Mesodermal cell (in vitro differentiated cells): ENCODE measurements at regions not wholly inside any gene's neighbourhood (a gene's known extent, or its start where the extent isn't known, plus 50 kb on each side); places are given as distances from the start of the nearest gene placed in this dataset.

Experiments used
- H3K27ac ChIP-seq: 2 replicates; pipeline ENCODE4 v1.7.0; 2013; ENCODE audit warnings: mild to moderate bottlenecking, low read depth, low read length, moderate library complexity; ENCODE audit not compliant: severe bottlenecking
- H3K36me3 ChIP-seq: 2 replicates; pipeline ENCODE4 v1.7.1; 2013; ENCODE audit warnings: mild to moderate bottlenecking, low read length, moderate library complexity; ENCODE audit not compliant: control insufficient read depth, insufficient read depth
- H3K4me1 ChIP-seq: one replicate; pipeline ENCODE4 v1.7.1; 2013; ENCODE audit warnings: mild to moderate bottlenecking, low read length; ENCODE audit not compliant: insufficient read depth, control insufficient read depth, poor library complexity, severe bottlenecking
- H3K4me3 ChIP-seq: 2 replicates; pipeline ENCODE4 v1.7.0; 2013; ENCODE audit warnings: low read length, control low read depth, mild to moderate bottlenecking; ENCODE audit not compliant: insufficient read depth, poor library complexity, severe bottlenecking; ENCODE audit errors: extremely low read depth
- H3K9me3 ChIP-seq: 2 replicates; pipeline ENCODE4 v1.7.1; 2013; ENCODE audit warnings: mild to moderate bottlenecking, low read length, moderate library complexity; ENCODE audit not compliant: control insufficient read depth
- WGBS, 2 experiments: methylation state at CpG; one replicate each; pipeline ENCODE4 v1.1.5; 2013; ENCODE audit warnings: missing lambda C conversion rate in 2 of 2; ENCODE audit not compliant: insufficient coverage in 2 of 2; 5-methylcytosine and 5-hydroxymethylcytosine counted together

GRCh38 chr13:86710896-86711295, 911.7 kb upstream of the SLITRK6 start:
- no peaks in the 10 kb centered on the region for H3K4me1 ChIP-seq

DNA sequence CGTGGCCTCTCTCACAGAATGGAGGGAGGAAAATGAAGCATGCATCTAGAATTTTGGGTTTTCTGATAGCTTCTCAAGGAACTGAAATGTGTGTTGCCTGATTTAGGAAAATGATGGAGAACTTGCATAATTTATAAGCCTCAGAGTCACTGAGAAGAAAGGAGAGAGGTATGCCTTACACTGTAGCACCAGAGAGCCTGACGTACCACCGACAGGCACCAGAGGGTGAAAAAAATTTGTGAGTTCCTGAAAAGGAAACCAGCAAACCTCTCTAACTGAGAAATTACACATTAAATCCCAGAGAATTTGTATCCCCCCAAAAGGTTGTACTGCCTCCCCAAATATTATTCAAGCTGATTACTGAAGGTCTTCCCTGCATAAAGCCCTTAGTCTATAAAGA, 915.3 kb upstream of the SLITRK6 start:
- H3K4me3 ChIP-seq = no peak overlapping the region
- no peak overlapping the region for H3K27ac ChIP-seq
- H3K9me3 ChIP-seq = no peaks in the 10 kb centered on the region
- 80 to 100% methylated on average over 1 to 2 of the region's 3 CpGs for WGBS, 2 experiments
- no peaks in the 10 kb centered on the region for H3K36me3 ChIP-seq
- no peaks in the 10 kb centered on the region for H3K4me1 ChIP-seq

More at GRCh38 chr13:86710896-86711295, 911.7 kb upstream of the SLITRK6 start:
- H3K4me3 ChIP-seq = no peak overlapping the region
- no peaks in the 10 kb centered on the region for H3K36me3 ChIP-seq
- 60 to 85% methylated on average over 3 of the region's 5 CpGs for WGBS, 2 experiments
- H3K27ac ChIP-seq = no peak overlapping the region
- no peaks in the 10 kb centered on the region for H3K9me3 ChIP-seq

DNA sequence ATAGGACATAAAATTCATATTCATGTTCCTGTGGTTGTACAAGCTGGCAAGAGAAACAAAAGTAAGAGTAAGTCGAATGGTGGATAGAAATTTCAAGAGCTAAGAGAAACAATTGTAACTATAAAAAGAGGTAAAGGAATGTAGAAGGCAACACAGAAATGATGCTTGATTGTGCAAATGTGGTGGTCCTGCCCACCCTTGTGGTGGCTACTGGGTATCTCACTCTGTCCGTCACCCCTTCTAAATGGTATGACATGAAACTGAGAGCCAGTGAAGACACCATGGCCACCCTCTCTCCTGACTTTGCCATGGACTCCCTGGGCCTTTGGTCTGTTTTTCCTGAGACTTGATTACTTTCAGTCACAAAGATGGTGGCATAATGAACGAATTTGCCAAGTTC, 925.9 kb upstream of the SLITRK6 start:
- no peaks in the 10 kb centered on the region for H3K9me3 ChIP-seq
- H3K4me3 ChIP-seq = no peak overlapping the region
- 54 to 63% methylated on average over 2 to 3 of the region's 3 CpGs for WGBS, 2 experiments
- H3K36me3 ChIP-seq = no peaks in the 10 kb centered on the region
- no peaks in the 10 kb centered on the region for H3K4me1 ChIP-seq
- no peak overlapping the region for H3K27ac ChIP-seq

DNA sequence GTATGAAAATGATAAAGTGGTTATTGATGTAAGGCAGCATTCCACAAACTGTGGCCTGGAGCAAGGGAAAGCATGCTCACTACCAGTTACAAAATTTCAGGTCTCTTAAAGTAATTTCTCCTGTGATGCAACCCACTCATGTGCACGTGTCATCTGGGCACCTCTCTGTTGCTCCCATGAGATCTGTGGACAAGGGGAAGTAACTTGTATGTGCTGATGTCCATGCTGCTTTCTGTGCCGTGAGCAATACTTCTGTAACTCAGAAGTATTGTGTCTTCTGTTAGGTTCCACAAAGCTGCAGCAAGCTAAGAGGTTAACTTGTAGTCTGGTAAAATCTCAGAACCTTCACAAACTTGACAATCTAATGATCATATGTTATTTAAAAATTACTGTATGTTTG, 930.0 kb upstream of the SLITRK6 start:
- no peak overlapping the region for H3K4me3 ChIP-seq
- H3K4me1 ChIP-seq = no peaks in the 10 kb centered on the region
- no peaks in the 10 kb centered on the region for H3K9me3 ChIP-seq
- no peak overlapping the region for H3K27ac ChIP-seq
- WGBS, 2 experiments = 71 to 88% methylated on average over 1 of the region's 2 CpGs
- H3K36me3 ChIP-seq = no peaks in the 10 kb centered on the region

GRCh38 chr13:86731987-86732386, 932.8 kb upstream of the SLITRK6 start:
- WGBS, 2 experiments = no CpG with 5 or more reads among the region's 1 CpG
- Histone ChIP-seq H3K9me3 (no peaks in the 10 kb centered on the region), H3K4me3 (no peak overlapping the region), H3K36me3 (no peaks in the 10 kb centered on the region), H3K4me1 (no peaks in the 10 kb centered on the region), H3K27ac (no peak overlapping the region)

- 89 to 100% methylated on average over 1 of the region's 1 CpG for WGBS, 2 experiments
- Histone ChIP-seq H3K27ac (no peak overlapping the region), H3K4me3 (no peak overlapping the region)
Observed at GRCh38 chr13:86737334-86737932, 933.7 kb upstream of the SLITRK5 start.

GRCh38 chr13:86741762-86742285, 929.3 kb upstream of the SLITRK5 start:
- H3K27ac ChIP-seq = no peak overlapping the region
- no peaks in the 10 kb centered on the region for H3K36me3 ChIP-seq
- no peaks in the 10 kb centered on the region for H3K9me3 ChIP-seq
- WGBS, 2 experiments = 63% methylated on average over 1 of the region's 2 CpGs; no CpG with 5 or more reads in 1 of the 2 experiments
- no peak overlapping the region for H3K4me3 ChIP-seq
- no peaks in the 10 kb centered on the region for H3K4me1 ChIP-seq

More at GRCh38 chr13:86737334-86737932, 933.7 kb upstream of the SLITRK5 start:
- Histone ChIP-seq H3K9me3 (no peaks in the 10 kb centered on the region), H3K36me3 (no peaks in the 10 kb centered on the region), H3K4me1 (no peaks in the 10 kb centered on the region)

DNA sequence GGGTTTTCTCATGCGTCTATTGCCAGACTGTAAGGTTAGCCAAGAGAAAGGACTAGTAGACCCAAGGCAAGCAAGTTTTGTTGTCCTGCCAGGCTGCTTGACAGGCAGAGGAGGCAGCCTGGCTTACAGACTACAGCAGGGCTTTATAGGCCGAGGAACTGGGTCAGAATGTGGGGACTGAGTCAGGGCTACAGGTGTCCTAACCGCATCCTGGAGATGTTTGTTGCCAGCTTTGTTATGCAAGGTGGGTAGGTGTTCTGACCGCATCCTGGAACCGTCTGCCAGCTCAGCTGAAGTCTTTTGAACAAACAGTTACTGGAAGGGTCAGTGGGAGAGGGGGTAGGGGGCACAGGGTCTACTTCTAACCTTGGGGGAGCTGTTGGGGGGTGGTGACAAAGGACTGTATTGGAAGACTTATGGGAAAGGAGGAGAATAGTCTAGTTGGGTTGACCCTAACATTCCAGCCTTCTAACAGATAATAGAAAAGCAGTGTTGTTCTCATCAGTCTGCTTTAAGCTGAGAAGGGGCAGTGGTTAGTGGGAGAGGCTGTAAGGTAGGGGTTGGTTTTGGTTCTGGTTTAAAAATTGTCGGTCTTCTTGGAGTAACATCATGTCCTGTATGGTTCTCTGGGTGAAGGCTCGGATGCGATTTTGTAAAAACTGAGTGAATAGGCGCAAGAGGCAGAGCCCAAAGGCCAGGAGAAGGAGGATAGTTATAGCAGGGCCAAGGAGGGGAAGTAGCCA, 913.8 kb upstream of the SLITRK5 start:
- Histone ChIP-seq H3K27ac (no peak overlapping the region), H3K4me1 (no peaks in the 10 kb centered on the region), H3K4me3 (no peak overlapping the region), H3K9me3 (no peaks in the 10 kb centered on the region), H3K36me3 (no peaks in the 10 kb centered on the region)
- WGBS, 2 experiments = 79 to 88% methylated on average over 7 of the region's 9 CpGs

GRCh38 chr13:86758116-86758515, 913.1 kb upstream of the SLITRK5 start:
- Histone ChIP-seq H3K36me3 (no peaks in the 10 kb centered on the region), H3K4me1 (no peaks in the 10 kb centered on the region), H3K4me3 (no peak overlapping the region), H3K27ac (no peak overlapping the region), H3K9me3 (no peaks in the 10 kb centered on the region)
- WGBS, 2 experiments = 96 to 98% methylated on average over 4 of the region's 4 CpGs

DNA sequence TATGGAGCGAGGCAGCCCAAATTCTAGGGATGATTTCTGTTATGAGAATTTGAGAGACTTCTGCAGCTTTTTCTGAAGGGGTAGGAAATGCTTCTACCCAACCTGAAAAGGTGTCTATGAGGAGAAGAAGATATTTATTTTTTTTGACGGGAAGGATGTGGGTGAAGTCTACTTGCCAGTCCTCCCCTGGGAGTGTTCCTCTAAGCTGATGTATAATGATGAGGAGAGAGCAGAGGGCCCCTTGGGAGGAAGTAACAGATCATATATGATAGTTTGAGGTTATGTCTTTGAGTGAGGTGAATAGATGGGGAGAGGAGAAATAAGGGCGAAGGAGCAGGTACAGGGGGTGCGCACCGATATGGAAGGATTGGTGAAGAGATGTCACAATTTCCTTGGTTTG, 910.6 kb upstream of the SLITRK5 start:
- H3K4me1 ChIP-seq = no peaks in the 10 kb centered on the region
- no peak overlapping the region for H3K4me3 ChIP-seq
- H3K36me3 ChIP-seq = no peaks in the 10 kb centered on the region
- H3K9me3 ChIP-seq = no peaks in the 10 kb centered on the region
- H3K27ac ChIP-seq = no peak overlapping the region
- WGBS, 2 experiments = 96% methylated on average over 4 to 5 of the region's 5 CpGs

DNA sequence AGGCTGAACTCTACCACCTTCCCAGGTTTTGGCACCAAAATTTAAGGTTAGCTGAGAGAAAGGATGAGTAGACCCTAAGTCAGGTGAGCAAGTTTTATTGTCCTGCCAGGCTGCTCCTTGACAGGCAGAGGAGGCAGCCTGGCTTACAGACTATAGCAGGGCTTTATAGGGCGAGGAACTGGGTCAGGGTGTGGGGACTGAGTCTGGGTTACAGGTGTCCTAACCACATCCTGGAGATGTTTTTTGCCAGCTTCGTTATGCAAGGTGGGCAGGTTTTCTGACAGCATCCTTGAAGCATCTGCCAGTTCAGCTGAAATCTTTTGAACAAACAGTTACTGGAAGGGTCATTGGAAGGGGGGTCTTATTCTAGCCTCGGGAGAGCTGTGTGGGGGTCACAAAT, 905.7 kb upstream of the SLITRK5 start:
- H3K4me3 ChIP-seq = no peak overlapping the region
- no peaks in the 10 kb centered on the region for H3K9me3 ChIP-seq
- H3K4me1 ChIP-seq = no peaks in the 10 kb centered on the region
- no peaks in the 10 kb centered on the region for H3K36me3 ChIP-seq
- 75 to 84% methylated on average over 3 of the region's 3 CpGs for WGBS, 2 experiments
- H3K27ac ChIP-seq = no peak overlapping the region
